Vagina (tissue), 2 donors: ENCODE measurements at regions not wholly inside any gene's neighbourhood (a gene's known extent, or its start where the extent isn't known, plus 50 kb on each side); places are given as distances from the start of the nearest gene placed in this dataset.
A peak's percentile ranks its signal among the peaks of the same experiment; 100 is the strongest.

ENCODE experiments used
- DNase-seq, 2 donors: peaks; one replicate each; pipeline ENCODE4 v3.0.0-alpha.2; 2017; ENCODE audit errors: extremely low spot score in 2 of 2
- H3K27ac ChIP-seq: fragments of 200-600 bp; sonication (generic); one replicate; pipeline ENCODE4 v1.5.1; 2019
- H3K27me3 ChIP-seq: fragments of 200-600 bp; sonication (generic); one replicate; pipeline ENCODE4 v1.5.1; 2019
- H3K36me3 ChIP-seq, 2 donors: fragments of 200-600 bp; sonication (generic); one replicate each; pipeline ENCODE4 v1.5.1; 2017 to 2019
- H3K4me1 ChIP-seq: fragments of 200-600 bp; sonication (generic); one replicate; pipeline ENCODE4 v1.5.1; 2019
- H3K4me3 ChIP-seq, 2 donors: fragments of 200-600 bp; sonication (generic); 1 replicate in 1 of 2; 2 replicates in 1 of 2; pipeline ENCODE4 v1.5.1; 2016 to 2019
- H3K9me3 ChIP-seq: fragments of 200-600 bp; sonication (generic); one replicate; pipeline ENCODE4 v1.5.1; 2019
- CTCF ChIP-seq, 3 experiments: fragments of 450-650 bp in 2 of 3; fragments of 200-600 bp in 1 of 3; sonication (generic) in 1 of 3; IDR thresholded peaks; one replicate each; pipeline ENCODE4 v1.5.1; 2017 to 2019; ENCODE audit warnings: antibody characterized with exemption in 3 of 3, mild to moderate bottlenecking in 2 of 3, moderate library complexity in 2 of 3
- POLR2A ChIP-seq, 2 donors: fragments of 450-650 bp; IDR thresholded peaks; one replicate each; pipeline ENCODE4 v1.6.1; 2017; ENCODE audit warnings: antibody characterized with exemption in 2 of 2, mild to moderate bottlenecking in 2 of 2, moderate library complexity in 2 of 2
- POLR2AphosphoS5 ChIP-seq, 2 donors: sonication (generic); formaldehyde crosslinking; IDR thresholded peaks; one replicate each; pipeline ENCODE4 v1.9.0; 2017; ENCODE audit warnings: antibody characterized with exemption in 2 of 2, mild to moderate bottlenecking in 2 of 2, low read depth in 1 of 2; ENCODE audit not compliant: insufficient read depth in 1 of 2
- intact Hi-C: fragments of 100-400 bp; cut with DNase I; formaldehyde crosslinking; loops from one replicate; pipeline ENCODE4 v1.15.1; 2023

- Histone ChIP-seq H3K27me3 (no peaks in the 10 kb centered on the region), H3K9me3 (no peaks in the 10 kb centered on the region), H3K27ac (no peak overlapping the region), H3K36me3 (no peaks in the 10 kb centered on the region), H3K4me3 (no peak overlapping the region), H3K4me1 (peaks cover 3% of the 10 kb centered on the region)
- intact Hi-C loops = no loop called here
- TF ChIP-seq POLR2A (IDR thresholded peaks at IDR 0.05) (no peak), POLR2AphosphoS5 (IDR thresholded peaks at IDR 0.05; ENCODE audit: insufficient read depth in 1 of 2, low read depth in 1 of 2) (no peak), CTCF (IDR thresholded peaks at IDR 0.05) (no peak)
- DNase-seq = peak in 1 of 2 donors; percentile 32
Measured at GRCh38 chr2:118490330-118490729, 357.1 kb downstream of the EN1 start.

- H3K36me3 ChIP-seq = no peaks in the 10 kb centered on the region
- H3K4me1 ChIP-seq = no peaks in the 10 kb centered on the region
- no peaks in the 10 kb centered on the region for H3K9me3 ChIP-seq
- TF ChIP-seq CTCF (IDR thresholded peaks at IDR 0.05) = no peak
- TF ChIP-seq POLR2AphosphoS5 (IDR thresholded peaks at IDR 0.05; ENCODE audit: insufficient read depth in 1 of 2, low read depth in 1 of 2) = no peak
- no peak for TF ChIP-seq POLR2A (IDR thresholded peaks at IDR 0.05)
- no peaks in the 10 kb centered on the region for H3K27me3 ChIP-seq
- no peak overlapping the region for H3K27ac ChIP-seq
- no peak for DNase-seq
- intact Hi-C loops = loop anchor here (10.0 kb wide), 1 partner anchor 1665 kb away; no protein-coding TSS in a partner anchor
- no peak overlapping the region for H3K4me3 ChIP-seq
Measured at GRCh38 chr2:118489712-118490299, 357.6 kb downstream of the EN1 start.

- Histone ChIP-seq H3K27me3 (no peaks in the 10 kb centered on the region), H3K9me3 (no peaks in the 10 kb centered on the region), H3K4me3 (no peak overlapping the region), H3K4me1 (no peaks in the 10 kb centered on the region), H3K27ac (no peak overlapping the region), H3K36me3 (no peaks in the 10 kb centered on the region)
- TF ChIP-seq POLR2A (IDR thresholded peaks at IDR 0.05) (no peak), CTCF (IDR thresholded peaks at IDR 0.05) (no peak), POLR2AphosphoS5 (IDR thresholded peaks at IDR 0.05; ENCODE audit: insufficient read depth in 1 of 2, low read depth in 1 of 2) (no peak)
- DNase-seq = no peak
- intact Hi-C loops = loop anchor here (10.0 kb wide), 1 partner anchor 1674 kb away; no protein-coding TSS in a partner anchor
Measured at GRCh38 chr2:118481299-118481698, 366.1 kb downstream of the EN1 start.

GRCh38 chr2:118479020-118479419, 368.4 kb downstream of the EN1 start:
- Histone ChIP-seq H3K27me3 (no peaks in the 10 kb centered on the region), H3K27ac (no peak overlapping the region), H3K4me3 (no peak overlapping the region), H3K9me3 (no peaks in the 10 kb centered on the region), H3K4me1 (no peaks in the 10 kb centered on the region), H3K36me3 (no peaks in the 10 kb centered on the region)
- DNase-seq = peak in 1 of 2 donors; percentile 56
- intact Hi-C loops = no loop called here
- TF ChIP-seq POLR2A (IDR thresholded peaks at IDR 0.05) (no peak), POLR2AphosphoS5 (IDR thresholded peaks at IDR 0.05; ENCODE audit: insufficient read depth in 1 of 2, low read depth in 1 of 2) (no peak), CTCF (IDR thresholded peaks at IDR 0.05) (no peak)

GRCh38 chr2:118477111-118477862, 370.2 kb downstream of the EN1 start:
- DNase-seq = peak in 1 of 2 donors; percentile 16
- H3K27me3 ChIP-seq = no peaks in the 10 kb centered on the region
- H3K4me3 ChIP-seq = no peak overlapping the region
- no peak for TF ChIP-seq CTCF (IDR thresholded peaks at IDR 0.05)
- TF ChIP-seq POLR2A (IDR thresholded peaks at IDR 0.05) = no peak
- no peak for TF ChIP-seq POLR2AphosphoS5 (IDR thresholded peaks at IDR 0.05; ENCODE audit: insufficient read depth in 1 of 2, low read depth in 1 of 2)
- no peak overlapping the region for H3K27ac ChIP-seq
- no peaks in the 10 kb centered on the region for H3K36me3 ChIP-seq
- intact Hi-C loops = no loop called here
- no peaks in the 10 kb centered on the region for H3K4me1 ChIP-seq
- H3K9me3 ChIP-seq = no peaks in the 10 kb centered on the region
